GM12878 (cell line): ENCODE measurements at regions not wholly inside any gene's neighbourhood (a gene's known extent, or its start where the extent isn't known, plus 50 kb on each side); places are given as distances from the start of the nearest gene placed in this dataset.
"Not testable (repeated sequence)": the region's sequence is repeated elsewhere in the genome, so short reads cannot be mapped to it uniquely, and the experiment has no call there.

Experiments
- CBFB ChIP-seq: IDR thresholded peaks from 2 replicates; pipeline ENCODE4 v1.6.1; 2016; ENCODE audit warnings: antibody characterized with exemption, low read depth
- CREB1 ChIP-seq: IDR thresholded peaks from 2 replicates; pipeline ENCODE4 v1.6.1; 2012; ENCODE audit warnings: low read depth, mild to moderate bottlenecking, inconsistent platforms
- EP300 ChIP-seq, 2 experiments: fragments of 150-350 bp in 1 of 2; IDR thresholded peaks; 2 replicates each; pipeline ENCODE4 v1.6.1; 2011 to 2012; ENCODE audit warnings: low read depth in 2 of 2, low read length in 2 of 2, borderline replicate concordance in 1 of 2, improper control_type of control experiment in 1 of 2, inconsistent platforms in 1 of 2; ENCODE audit not compliant: control insufficient read depth in 1 of 2
- EZH2 ChIP-seq: IDR thresholded peaks from 2 replicates; pipeline ENCODE4 v1.6.1; 2012; ENCODE audit warnings: low read depth, mild to moderate bottlenecking, control low read depth, inconsistent platforms, low read length, borderline replicate concordance; ENCODE audit not compliant: control insufficient read depth
- FOXK2 ChIP-seq: fragments of 450-650 bp; IDR thresholded peaks from 2 replicates; pipeline ENCODE4 v1.6.1; 2017; ENCODE audit warnings: mild to moderate bottlenecking, moderate library complexity
- KAT2A ChIP-seq: conservative IDR thresholded peaks from 2 replicates; pipeline ENCODE4 v1.6.1; 2011; ENCODE audit warnings: low read depth, low read length; ENCODE audit not compliant: control insufficient read depth
- MXI1 ChIP-seq: fragments of 150-350 bp; IDR thresholded peaks from 2 replicates; pipeline ENCODE4 v1.6.1; 2011; ENCODE audit warnings: low read depth, mild to moderate bottlenecking, inconsistent platforms, low read length, improper control_type of control experiment
- POLR2A ChIP-seq: IDR thresholded peaks from 2 replicates; pipeline ENCODE4 v1.6.1; 2011; ENCODE audit warnings: low read depth, mild to moderate bottlenecking, low read length
- RCOR1 ChIP-seq: conservative IDR thresholded peaks from 2 replicates; pipeline ENCODE4 v1.6.1; 2012; ENCODE audit warnings: low read depth, low read length, improper control_type of control experiment
- RELA ChIP-seq: fragments of 450-650 bp; IDR thresholded peaks from 2 replicates; pipeline ENCODE4 v1.8.0; 2014; ENCODE audit warnings: borderline replicate concordance; ENCODE audit not compliant: partially characterized antibody
- SMARCA5 ChIP-seq: fragments of 450-650 bp; IDR thresholded peaks from 2 replicates; pipeline ENCODE4 v1.6.1; 2017; ENCODE audit warnings: mild to moderate bottlenecking
- TAF1 ChIP-seq: IDR thresholded peaks from 2 replicates; pipeline ENCODE4 v1.6.1; 2011; ENCODE audit warnings: mild to moderate bottlenecking, low read depth, low read length, borderline replicate concordance
- TF ChIP-seq, protein P1 (sequence below), 3 experiments: IDR thresholded peaks in 2 of 3; conservative IDR thresholded peaks in 1 of 3; 2 replicates each; pipeline ENCODE4 v1.5.1; 2011; ENCODE audit warnings: low read depth in 3 of 3, low read length in 3 of 3, mild to moderate bottlenecking in 3 of 3, control low read depth in 2 of 3, moderate library complexity in 2 of 3, inconsistent platforms in 1 of 3, mixed read lengths in 1 of 3; ENCODE audit not compliant: control insufficient read depth in 2 of 3, insufficient read depth in 1 of 3; ENCODE audit errors: extremely low read depth in 1 of 3
- TF ChIP-seq, protein P2 (sequence below): IDR thresholded peaks from 2 replicates; pipeline ENCODE4 v1.6.1; 2011; ENCODE audit warnings: mild to moderate bottlenecking, low read depth, low read length, moderate library complexity; ENCODE audit not compliant: insufficient replicate concordance

GRCh38 chr7:76901944-76902710, 130.0 kb downstream of the SPDYE17 start:
- not testable (repeated sequence) for TF ChIP-seq EP300 (IDR thresholded peaks at IDR 0.05; ENCODE audit: borderline replicate concordance in 1 of 2, control insufficient read depth in 1 of 2, low read depth in 2 of 2, low read length in 2 of 2); RELA; KAT2A; FOXK2; CBFB; SMARCA5; TAF1; CREB1; POLR2A; EZH2; RCOR1; MXI1
- TF ChIP-seq, protein P1, sequence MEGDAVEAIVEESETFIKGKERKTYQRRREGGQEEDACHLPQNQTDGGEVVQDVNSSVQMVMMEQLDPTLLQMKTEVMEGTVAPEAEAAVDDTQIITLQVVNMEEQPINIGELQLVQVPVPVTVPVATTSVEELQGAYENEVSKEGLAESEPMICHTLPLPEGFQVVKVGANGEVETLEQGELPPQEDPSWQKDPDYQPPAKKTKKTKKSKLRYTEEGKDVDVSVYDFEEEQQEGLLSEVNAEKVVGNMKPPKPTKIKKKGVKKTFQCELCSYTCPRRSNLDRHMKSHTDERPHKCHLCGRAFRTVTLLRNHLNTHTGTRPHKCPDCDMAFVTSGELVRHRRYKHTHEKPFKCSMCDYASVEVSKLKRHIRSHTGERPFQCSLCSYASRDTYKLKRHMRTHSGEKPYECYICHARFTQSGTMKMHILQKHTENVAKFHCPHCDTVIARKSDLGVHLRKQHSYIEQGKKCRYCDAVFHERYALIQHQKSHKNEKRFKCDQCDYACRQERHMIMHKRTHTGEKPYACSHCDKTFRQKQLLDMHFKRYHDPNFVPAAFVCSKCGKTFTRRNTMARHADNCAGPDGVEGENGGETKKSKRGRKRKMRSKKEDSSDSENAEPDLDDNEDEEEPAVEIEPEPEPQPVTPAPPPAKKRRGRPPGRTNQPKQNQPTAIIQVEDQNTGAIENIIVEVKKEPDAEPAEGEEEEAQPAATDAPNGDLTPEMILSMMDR (IDR thresholded peaks at IDR 0.05 in 2 of 3, conservative IDR thresholded peaks at IDR 0.05 in 1 of 3; ENCODE audit: control insufficient read depth in 2 of 3, extremely low read depth in 1 of 3, insufficient read depth in 1 of 3, low read depth in 3 of 3, low read length in 3 of 3) = not testable (repeated sequence)
- TF ChIP-seq, protein P2, sequence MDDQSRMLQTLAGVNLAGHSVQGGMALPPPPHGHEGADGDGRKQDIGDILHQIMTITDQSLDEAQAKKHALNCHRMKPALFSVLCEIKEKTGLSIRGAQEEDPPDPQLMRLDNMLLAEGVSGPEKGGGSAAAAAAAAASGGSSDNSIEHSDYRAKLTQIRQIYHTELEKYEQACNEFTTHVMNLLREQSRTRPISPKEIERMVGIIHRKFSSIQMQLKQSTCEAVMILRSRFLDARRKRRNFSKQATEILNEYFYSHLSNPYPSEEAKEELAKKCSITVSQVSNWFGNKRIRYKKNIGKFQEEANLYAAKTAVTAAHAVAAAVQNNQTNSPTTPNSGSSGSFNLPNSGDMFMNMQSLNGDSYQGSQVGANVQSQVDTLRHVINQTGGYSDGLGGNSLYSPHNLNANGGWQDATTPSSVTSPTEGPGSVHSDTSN = not testable (repeated sequence)
